GM12878 (cell line): ENCODE measurements at regions not wholly inside any gene's neighbourhood (a gene's known extent, or its start where the extent isn't known, plus 50 kb on each side); places are given as distances from the start of the nearest gene placed in this dataset.

Source experiments
- BRCA1 ChIP-seq: IDR thresholded peaks from 2 replicates; pipeline ENCODE4 v1.6.1; 2011; ENCODE audit warnings: low read depth, low read length, improper control_type of control experiment
- GABPA ChIP-seq: IDR thresholded peaks from 2 replicates; pipeline ENCODE4 v1.6.1; 2014; ENCODE audit warnings: antibody characterized with exemption, low read depth, mild to moderate bottlenecking, inconsistent platforms
- PAX8 ChIP-seq: fragments of 450-650 bp; IDR thresholded peaks from 2 replicates; pipeline ENCODE4 v1.6.1; 2017; ENCODE audit warnings: mild to moderate bottlenecking, moderate library complexity
- POLR2A ChIP-seq: IDR thresholded peaks from 2 replicates; pipeline ENCODE4 v1.6.1; 2011; ENCODE audit warnings: low read depth, mild to moderate bottlenecking, low read length
- POLR2AphosphoS5 ChIP-seq: IDR thresholded peaks from 2 replicates; pipeline ENCODE4 v1.6.1; 2011; ENCODE audit warnings: mild to moderate bottlenecking, low read length, inconsistent platforms
- SP1 ChIP-seq: IDR thresholded peaks from one replicate; pipeline ENCODE4 v1.6.1; 2011; ENCODE audit warnings: low read depth, low read length
- SREBF2 ChIP-seq: IDR thresholded peaks from 2 replicates; pipeline ENCODE4 v1.6.1; 2012; ENCODE audit warnings: mild to moderate bottlenecking, low read length
- SUPT20H ChIP-seq: IDR thresholded peaks from 2 replicates; pipeline ENCODE4 v1.6.1; 2011; ENCODE audit warnings: low read depth, mild to moderate bottlenecking, low read length, moderate library complexity, borderline replicate concordance; ENCODE audit not compliant: control insufficient read depth
- TCF7 ChIP-seq: IDR thresholded peaks from 2 replicates; pipeline ENCODE4 v1.6.1; 2014; ENCODE audit warnings: antibody characterized with exemption, borderline replicate concordance
- YY1 ChIP-seq: IDR thresholded peaks from 2 replicates; pipeline ENCODE4 v1.6.1; 2011; ENCODE audit warnings: low read depth, mild to moderate bottlenecking, low read length
- TF ChIP-seq, protein P1 (sequence below), 3 experiments: IDR thresholded peaks in 2 of 3; conservative IDR thresholded peaks in 1 of 3; 2 replicates each; pipeline ENCODE4 v1.5.1; 2011; ENCODE audit warnings: low read depth in 3 of 3, low read length in 3 of 3, mild to moderate bottlenecking in 3 of 3, control low read depth in 2 of 3, moderate library complexity in 2 of 3, inconsistent platforms in 1 of 3, mixed read lengths in 1 of 3; ENCODE audit not compliant: control insufficient read depth in 2 of 3, insufficient read depth in 1 of 3; ENCODE audit errors: extremely low read depth in 1 of 3
- TF ChIP-seq, protein P2 (sequence below): fragments of 450-650 bp; IDR thresholded peaks from 2 replicates; pipeline ENCODE4 v1.6.1; 2014; ENCODE audit warnings: mild to moderate bottlenecking
- TF ChIP-seq, protein P3 (sequence below): fragments of 450-650 bp; IDR thresholded peaks from 2 replicates; pipeline ENCODE4 v1.6.1; 2017; ENCODE audit warnings: mild to moderate bottlenecking
- TF ChIP-seq, protein P4 (sequence below): IDR thresholded peaks from 2 replicates; pipeline ENCODE4 v1.6.1; 2012; ENCODE audit warnings: mild to moderate bottlenecking, low read depth, low read length

DNA sequence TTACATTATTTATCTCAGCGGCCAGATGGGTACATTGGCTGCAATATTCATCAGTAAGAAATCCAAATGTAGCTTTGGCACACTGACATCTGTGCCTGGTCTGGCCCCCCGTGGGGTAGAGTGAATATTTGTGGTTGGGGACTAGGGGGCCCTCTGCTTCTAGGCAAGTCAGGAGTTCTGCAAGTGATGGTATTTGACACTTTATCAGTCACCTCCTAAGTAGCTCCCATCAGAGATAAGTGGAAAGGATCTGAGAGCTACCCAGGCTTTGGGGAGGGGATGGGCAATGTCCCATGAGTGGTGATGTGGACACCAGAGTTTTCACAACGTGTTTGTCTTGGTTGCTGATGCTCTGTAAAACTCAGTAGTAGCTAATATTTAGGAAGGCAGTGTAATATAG, 609.9 kb upstream of the RBFOX1 start:
- TF ChIP-seq, protein P1, sequence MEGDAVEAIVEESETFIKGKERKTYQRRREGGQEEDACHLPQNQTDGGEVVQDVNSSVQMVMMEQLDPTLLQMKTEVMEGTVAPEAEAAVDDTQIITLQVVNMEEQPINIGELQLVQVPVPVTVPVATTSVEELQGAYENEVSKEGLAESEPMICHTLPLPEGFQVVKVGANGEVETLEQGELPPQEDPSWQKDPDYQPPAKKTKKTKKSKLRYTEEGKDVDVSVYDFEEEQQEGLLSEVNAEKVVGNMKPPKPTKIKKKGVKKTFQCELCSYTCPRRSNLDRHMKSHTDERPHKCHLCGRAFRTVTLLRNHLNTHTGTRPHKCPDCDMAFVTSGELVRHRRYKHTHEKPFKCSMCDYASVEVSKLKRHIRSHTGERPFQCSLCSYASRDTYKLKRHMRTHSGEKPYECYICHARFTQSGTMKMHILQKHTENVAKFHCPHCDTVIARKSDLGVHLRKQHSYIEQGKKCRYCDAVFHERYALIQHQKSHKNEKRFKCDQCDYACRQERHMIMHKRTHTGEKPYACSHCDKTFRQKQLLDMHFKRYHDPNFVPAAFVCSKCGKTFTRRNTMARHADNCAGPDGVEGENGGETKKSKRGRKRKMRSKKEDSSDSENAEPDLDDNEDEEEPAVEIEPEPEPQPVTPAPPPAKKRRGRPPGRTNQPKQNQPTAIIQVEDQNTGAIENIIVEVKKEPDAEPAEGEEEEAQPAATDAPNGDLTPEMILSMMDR (IDR thresholded peaks at IDR 0.05 in 2 of 3, conservative IDR thresholded peaks at IDR 0.05 in 1 of 3; ENCODE audit: control insufficient read depth in 2 of 3, extremely low read depth in 1 of 3, insufficient read depth in 1 of 3, low read depth in 3 of 3, low read length in 3 of 3), result no peak
- TF ChIP-seq SP1, result no peak
- no peak for TF ChIP-seq BRCA1
- no peak for TF ChIP-seq TCF7
- no peak for TF ChIP-seq YY1
- TF ChIP-seq, protein P2, sequence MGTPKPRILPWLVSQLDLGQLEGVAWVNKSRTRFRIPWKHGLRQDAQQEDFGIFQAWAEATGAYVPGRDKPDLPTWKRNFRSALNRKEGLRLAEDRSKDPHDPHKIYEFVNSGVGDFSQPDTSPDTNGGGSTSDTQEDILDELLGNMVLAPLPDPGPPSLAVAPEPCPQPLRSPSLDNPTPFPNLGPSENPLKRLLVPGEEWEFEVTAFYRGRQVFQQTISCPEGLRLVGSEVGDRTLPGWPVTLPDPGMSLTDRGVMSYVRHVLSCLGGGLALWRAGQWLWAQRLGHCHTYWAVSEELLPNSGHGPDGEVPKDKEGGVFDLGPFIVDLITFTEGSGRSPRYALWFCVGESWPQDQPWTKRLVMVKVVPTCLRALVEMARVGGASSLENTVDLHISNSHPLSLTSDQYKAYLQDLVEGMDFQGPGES, result no peak
- TF ChIP-seq, protein P3, sequence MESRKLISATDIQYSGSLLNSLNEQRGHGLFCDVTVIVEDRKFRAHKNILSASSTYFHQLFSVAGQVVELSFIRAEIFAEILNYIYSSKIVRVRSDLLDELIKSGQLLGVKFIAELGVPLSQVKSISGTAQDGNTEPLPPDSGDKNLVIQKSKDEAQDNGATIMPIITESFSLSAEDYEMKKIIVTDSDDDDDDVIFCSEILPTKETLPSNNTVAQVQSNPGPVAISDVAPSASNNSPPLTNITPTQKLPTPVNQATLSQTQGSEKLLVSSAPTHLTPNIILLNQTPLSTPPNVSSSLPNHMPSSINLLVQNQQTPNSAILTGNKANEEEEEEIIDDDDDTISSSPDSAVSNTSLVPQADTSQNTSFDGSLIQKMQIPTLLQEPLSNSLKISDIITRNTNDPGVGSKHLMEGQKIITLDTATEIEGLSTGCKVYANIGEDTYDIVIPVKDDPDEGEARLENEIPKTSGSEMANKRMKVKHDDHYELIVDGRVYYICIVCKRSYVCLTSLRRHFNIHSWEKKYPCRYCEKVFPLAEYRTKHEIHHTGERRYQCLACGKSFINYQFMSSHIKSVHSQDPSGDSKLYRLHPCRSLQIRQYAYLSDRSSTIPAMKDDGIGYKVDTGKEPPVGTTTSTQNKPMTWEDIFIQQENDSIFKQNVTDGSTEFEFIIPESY, result no peak
- no peak for TF ChIP-seq PAX8
- TF ChIP-seq POLR2A, result no peak
- TF ChIP-seq, protein P4, sequence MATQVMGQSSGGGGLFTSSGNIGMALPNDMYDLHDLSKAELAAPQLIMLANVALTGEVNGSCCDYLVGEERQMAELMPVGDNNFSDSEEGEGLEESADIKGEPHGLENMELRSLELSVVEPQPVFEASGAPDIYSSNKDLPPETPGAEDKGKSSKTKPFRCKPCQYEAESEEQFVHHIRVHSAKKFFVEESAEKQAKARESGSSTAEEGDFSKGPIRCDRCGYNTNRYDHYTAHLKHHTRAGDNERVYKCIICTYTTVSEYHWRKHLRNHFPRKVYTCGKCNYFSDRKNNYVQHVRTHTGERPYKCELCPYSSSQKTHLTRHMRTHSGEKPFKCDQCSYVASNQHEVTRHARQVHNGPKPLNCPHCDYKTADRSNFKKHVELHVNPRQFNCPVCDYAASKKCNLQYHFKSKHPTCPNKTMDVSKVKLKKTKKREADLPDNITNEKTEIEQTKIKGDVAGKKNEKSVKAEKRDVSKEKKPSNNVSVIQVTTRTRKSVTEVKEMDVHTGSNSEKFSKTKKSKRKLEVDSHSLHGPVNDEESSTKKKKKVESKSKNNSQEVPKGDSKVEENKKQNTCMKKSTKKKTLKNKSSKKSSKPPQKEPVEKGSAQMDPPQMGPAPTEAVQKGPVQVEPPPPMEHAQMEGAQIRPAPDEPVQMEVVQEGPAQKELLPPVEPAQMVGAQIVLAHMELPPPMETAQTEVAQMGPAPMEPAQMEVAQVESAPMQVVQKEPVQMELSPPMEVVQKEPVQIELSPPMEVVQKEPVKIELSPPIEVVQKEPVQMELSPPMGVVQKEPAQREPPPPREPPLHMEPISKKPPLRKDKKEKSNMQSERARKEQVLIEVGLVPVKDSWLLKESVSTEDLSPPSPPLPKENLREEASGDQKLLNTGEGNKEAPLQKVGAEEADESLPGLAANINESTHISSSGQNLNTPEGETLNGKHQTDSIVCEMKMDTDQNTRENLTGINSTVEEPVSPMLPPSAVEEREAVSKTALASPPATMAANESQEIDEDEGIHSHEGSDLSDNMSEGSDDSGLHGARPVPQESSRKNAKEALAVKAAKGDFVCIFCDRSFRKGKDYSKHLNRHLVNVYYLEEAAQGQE, result no peak
- TF ChIP-seq POLR2AphosphoS5, result no peak
- no peak for TF ChIP-seq SUPT20H
- TF ChIP-seq GABPA, result no peak
- TF ChIP-seq SREBF2, result no peak
